GM23248 (cell line): ENCODE measurements at regions not wholly inside any gene's neighbourhood (a gene's known extent, or its start where the extent isn't known, plus 50 kb on each side); places are given as distances from the start of the nearest gene placed in this dataset.

Source experiments
- EZH2 ChIP-seq: fragments of 200-600 bp; sonication (generic); IDR thresholded peaks from 2 replicates; pipeline ENCODE4 v1.6.1; 2018; ENCODE audit warnings: antibody characterized with exemption, mild to moderate bottlenecking; ENCODE audit not compliant: insufficient read depth, poor library complexity, severe bottlenecking
- EZH2phosphoT487 ChIP-seq: fragments of 200-600 bp; sonication (generic); IDR thresholded peaks from 2 replicates; pipeline ENCODE4 v1.6.1; 2018; ENCODE audit warnings: antibody characterized with exemption, moderate library complexity, mild to moderate bottlenecking, low read depth; ENCODE audit not compliant: insufficient read depth

GRCh38 chr4:187332141-187332540, 608.5 kb upstream of the FAT1 start:
- TF ChIP-seq EZH2 (no peak), EZH2phosphoT487 (no peak)
